HK-2 (cell line): ENCODE measurements at regions not wholly inside any gene's neighbourhood (a gene's known extent, or its start where the extent isn't known, plus 50 kb on each side); places are given as distances from the start of the nearest gene placed in this dataset.
"Not testable (repeated sequence)": the region's sequence is repeated elsewhere in the genome, so short reads cannot be mapped to it uniquely, and the experiment has no call there.

Experiments
- DNase-seq: peaks from one replicate; pipeline ENCODE4 v3.0.0-alpha.2; 2018; ENCODE audit not compliant: unreplicated experiment

GRCh38 chr4:81673961-81674360 lies 202.3 kb upstream of the RASGEF1B start:
- DNase-seq, result no peak

GRCh38 chr4:81668328-81668727 lies 196.6 kb upstream of the RASGEF1B start:
- not testable (repeated sequence) for DNase-seq

- no peak for DNase-seq
These were observed 195.8 kb upstream of the RASGEF1B start for GRCh38 chr4:81667539-81667938.

- no peak for DNase-seq
These were observed 194.8 kb upstream of the RASGEF1B start for GRCh38 chr4:81666491-81666890.

GRCh38 chr4:81665649-81666048 lies 193.9 kb upstream of the RASGEF1B start:
- DNase-seq, result no peak

GRCh38 chr4:81665045-81665444 lies 193.3 kb upstream of the RASGEF1B start:
- no peak for DNase-seq

- no peak for DNase-seq
These were observed 192.4 kb upstream of the RASGEF1B start for GRCh38 chr4:81664079-81664478.

GRCh38 chr4:81663368-81663767 lies 191.7 kb upstream of the RASGEF1B start:
- DNase-seq, result no peak

GRCh38 chr4:81659051-81659450 lies 187.3 kb upstream of the RASGEF1B start:
- DNase-seq, result no peak

GRCh38 chr4:81652069-81652478 lies 180.4 kb upstream of the RASGEF1B start:
- no peak for DNase-seq

GRCh38 chr4:81651243-81651899 lies 179.7 kb upstream of the RASGEF1B start:
- DNase-seq, result no peak

GRCh38 chr4:81650606-81651242 lies 179.0 kb upstream of the RASGEF1B start:
- no peak for DNase-seq

GRCh38 chr4:81648576-81649275 lies 177.0 kb upstream of the RASGEF1B start:
- peak; percentile 54 for DNase-seq

GRCh38 chr4:81647388-81647787 lies 175.7 kb upstream of the RASGEF1B start:
- no peak for DNase-seq

- no peak for DNase-seq
These were observed 170.8 kb upstream of the RASGEF1B start for GRCh38 chr4:81642543-81642942.

GRCh38 chr4:81639248-81639647 lies 167.5 kb upstream of the RASGEF1B start:
- no peak for DNase-seq

- no peak for DNase-seq
These were observed 167.0 kb upstream of the RASGEF1B start for GRCh38 chr4:81638698-81639097.

- DNase-seq, result no peak
These were observed 164.0 kb upstream of the RASGEF1B start for GRCh38 chr4:81635739-81636138.

GRCh38 chr4:81634766-81635549 lies 163.3 kb upstream of the RASGEF1B start:
- no peak for DNase-seq

GRCh38 chr4:81634165-81634564 lies 162.5 kb upstream of the RASGEF1B start:
- no peak for DNase-seq

GRCh38 chr4:81632581-81633299 lies 161.0 kb upstream of the RASGEF1B start:
- DNase-seq, result peak; percentile 44
